Prostate gland (tissue), 2 donors: ENCODE measurements at regions not wholly inside any gene's neighbourhood (a gene's known extent, or its start where the extent isn't known, plus 50 kb on each side); places are given as distances from the start of the nearest gene placed in this dataset.

Source experiments
- CTCF ChIP-seq, 4 experiments: fragments of 200-600 bp in 2 of 4; fragments of 450-650 bp in 2 of 4; sonication (generic) in 2 of 4; IDR thresholded peaks; 1 replicate in 3 of 4; 2 replicates in 1 of 4; pipeline ENCODE4 v1.5.1; 2016 to 2019; ENCODE audit warnings: antibody characterized with exemption in 4 of 4, mild to moderate bottlenecking in 2 of 4, moderate library complexity in 2 of 4
- POLR2A ChIP-seq: fragments of 450-650 bp; IDR thresholded peaks from one replicate; pipeline ENCODE4 v1.6.1; 2016; ENCODE audit warnings: antibody characterized with exemption, mild to moderate bottlenecking
- POLR2AphosphoS5 ChIP-seq: sonication (generic); formaldehyde crosslinking; IDR thresholded peaks from one replicate; pipeline ENCODE4 v1.6.1; 2017; ENCODE audit warnings: antibody characterized with exemption

- TF ChIP-seq CTCF (IDR thresholded peaks at IDR 0.05), result no peak
- no peak for TF ChIP-seq POLR2AphosphoS5
- TF ChIP-seq POLR2A, result no peak
These were observed 50.2 kb upstream of the KCNMB1 start for GRCh38 chr5:170439223-170439943.
